HG03565 (cell line): ENCODE measurements at regions not wholly inside any gene's neighbourhood (a gene's known extent, or its start where the extent isn't known, plus 50 kb on each side); places are given as distances from the start of the nearest gene placed in this dataset.
"Not testable (repeated sequence)": the region's sequence is repeated elsewhere in the genome, so short reads cannot be mapped to it uniquely, and the experiment has no call there.

Experiments used
- ATAC-seq: cut with Tn5 transposase; IDR thresholded peaks from one replicate; pipeline ENCODE4 v1.9.1; 2021; ENCODE audit warnings: mild to moderate bottlenecking, moderate library complexity; ENCODE audit not compliant: unreplicated experiment

- no peak for ATAC-seq
These were observed 308.9 kb upstream of the LRFN5 start for GRCh38 chr14:41297576-41298327.

GRCh38 chr14:41295734-41296133 lies 310.9 kb upstream of the LRFN5 start:
- ATAC-seq = no peak

- ATAC-seq = no peak
These were observed 317.7 kb upstream of the LRFN5 start for GRCh38 chr14:41289025-41289424.

GRCh38 chr14:41285186-41285748 lies 321.4 kb upstream of the LRFN5 start:
- no peak for ATAC-seq

GRCh38 chr14:41280745-41281144 lies 325.9 kb upstream of the LRFN5 start:
- no peak for ATAC-seq

GRCh38 chr14:41277450-41277849 lies 329.2 kb upstream of the LRFN5 start:
- ATAC-seq = no peak

- ATAC-seq = no peak
These were observed 349.2 kb upstream of the LRFN5 start for GRCh38 chr14:41257476-41257875.

GRCh38 chr14:41235466-41235865 lies 371.2 kb upstream of the LRFN5 start:
- no peak for ATAC-seq

- no peak for ATAC-seq
These were observed 376.0 kb upstream of the LRFN5 start for GRCh38 chr14:41230683-41231082.

- no peak for ATAC-seq
These were observed 376.9 kb upstream of the LRFN5 start for GRCh38 chr14:41229824-41230223.

GRCh38 chr14:41225433-41225832 lies 381.2 kb upstream of the LRFN5 start:
- no peak for ATAC-seq

GRCh38 chr14:41222581-41222980 lies 384.1 kb upstream of the LRFN5 start:
- no peak for ATAC-seq

- ATAC-seq = not testable (repeated sequence)
These were observed 391.7 kb upstream of the LRFN5 start for GRCh38 chr14:41214978-41215377.

GRCh38 chr14:41201696-41202095 lies 405.0 kb upstream of the LRFN5 start:
- no peak for ATAC-seq

- no peak for ATAC-seq
These were observed 418.8 kb upstream of the LRFN5 start for GRCh38 chr14:41187868-41188267.

- no peak for ATAC-seq
These were observed 435.6 kb upstream of the LRFN5 start for GRCh38 chr14:41171045-41171444.

GRCh38 chr14:41167040-41167439 lies 439.6 kb upstream of the LRFN5 start:
- ATAC-seq = no peak

GRCh38 chr14:41154143-41154807 lies 452.4 kb upstream of the LRFN5 start:
- no peak for ATAC-seq

GRCh38 chr14:41146391-41146790 lies 460.3 kb upstream of the LRFN5 start:
- no peak for ATAC-seq

- ATAC-seq = no peak
These were observed 462.3 kb upstream of the LRFN5 start for GRCh38 chr14:41144370-41144769.

GRCh38 chr14:41137741-41138140 lies 468.9 kb upstream of the LRFN5 start:
- no peak for ATAC-seq

GRCh38 chr14:41130274-41130673 lies 476.4 kb upstream of the LRFN5 start:
- no peak for ATAC-seq
